ENCODE measurements at regions not wholly inside any gene's neighbourhood (a gene's known extent, or its start where the extent isn't known, plus 50 kb on each side); places are given as distances from the start of the nearest gene placed in this dataset.

GRCh38 chr2:103464831-103465230, 703.0 kb downstream of the TMEM182 start:
- no peak for TF ChIP-seq USF1 (IDR thresholded peaks at IDR 0.05)
- no peak for TF ChIP-seq TAF1 (IDR thresholded peaks at IDR 0.05; ENCODE audit: low read depth)
- no peak for TF ChIP-seq RAD21 (IDR thresholded peaks at IDR 0.05; ENCODE audit: low read depth)
- TF ChIP-seq CEBPB (IDR thresholded peaks at IDR 0.05): no peak
- no peak for TF ChIP-seq EP300 (IDR thresholded peaks at IDR 0.05; ENCODE audit: borderline replicate concordance)
- no peak for TF ChIP-seq EGR1 (IDR thresholded peaks at IDR 0.05)
- no peak for TF ChIP-seq TEAD4 (IDR thresholded peaks at IDR 0.05)
- no peak for TF ChIP-seq YY1 (IDR thresholded peaks at IDR 0.05; ENCODE audit: low read depth)
- TF ChIP-seq REST (IDR thresholded peaks at IDR 0.05; ENCODE audit: low read depth): no peak
- no peak for TF ChIP-seq FOXM1 (IDR thresholded peaks at IDR 0.05; ENCODE audit: borderline replicate concordance, low read depth)
- TF ChIP-seq, protein P1, sequence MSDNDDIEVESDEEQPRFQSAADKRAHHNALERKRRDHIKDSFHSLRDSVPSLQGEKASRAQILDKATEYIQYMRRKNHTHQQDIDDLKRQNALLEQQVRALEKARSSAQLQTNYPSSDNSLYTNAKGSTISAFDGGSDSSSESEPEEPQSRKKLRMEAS (IDR thresholded peaks at IDR 0.05): no peak
- no peak for TF ChIP-seq ZBTB7A (IDR thresholded peaks at IDR 0.05; ENCODE audit: low read depth)
- TF ChIP-seq CREB1 (IDR thresholded peaks at IDR 0.05; ENCODE audit: low read depth): no peak
- TF ChIP-seq TCF12 (IDR thresholded peaks at IDR 0.05; ENCODE audit: low read depth): no peak
- no peak for TF ChIP-seq NFIC (IDR thresholded peaks at IDR 0.05)

GRCh38 chr2:103469800-103470199, 708.0 kb downstream of the TMEM182 start:
- TF ChIP-seq, protein P1 (IDR thresholded peaks at IDR 0.05): no peak
- TF ChIP-seq CREB1 (IDR thresholded peaks at IDR 0.05; ENCODE audit: low read depth) (no peak), TEAD4 (IDR thresholded peaks at IDR 0.05) (no peak), TAF1 (IDR thresholded peaks at IDR 0.05; ENCODE audit: low read depth) (no peak), TCF12 (IDR thresholded peaks at IDR 0.05; ENCODE audit: low read depth) (no peak), EGR1 (IDR thresholded peaks at IDR 0.05) (no peak), FOXM1 (IDR thresholded peaks at IDR 0.05; ENCODE audit: borderline replicate concordance, low read depth) (no peak), YY1 (IDR thresholded peaks at IDR 0.05; ENCODE audit: low read depth) (no peak), CEBPB (IDR thresholded peaks at IDR 0.05) (no peak), USF1 (IDR thresholded peaks at IDR 0.05) (no peak), REST (IDR thresholded peaks at IDR 0.05; ENCODE audit: low read depth) (no peak), ZBTB7A (IDR thresholded peaks at IDR 0.05; ENCODE audit: low read depth) (no peak), EP300 (IDR thresholded peaks at IDR 0.05; ENCODE audit: borderline replicate concordance) (no peak), RAD21 (IDR thresholded peaks at IDR 0.05; ENCODE audit: low read depth) (no peak)

- TF ChIP-seq FOXM1 (IDR thresholded peaks at IDR 0.05; ENCODE audit: borderline replicate concordance, low read depth): no peak
- TF ChIP-seq CEBPB (IDR thresholded peaks at IDR 0.05): no peak
- TF ChIP-seq EGR1 (IDR thresholded peaks at IDR 0.05): no peak
- no peak for TF ChIP-seq ZBTB7A (IDR thresholded peaks at IDR 0.05; ENCODE audit: low read depth)
- TF ChIP-seq TCF12 (IDR thresholded peaks at IDR 0.05; ENCODE audit: low read depth): no peak
- no peak for TF ChIP-seq EP300 (IDR thresholded peaks at IDR 0.05; ENCODE audit: borderline replicate concordance)
- TF ChIP-seq CREB1 (IDR thresholded peaks at IDR 0.05; ENCODE audit: low read depth): no peak
- TF ChIP-seq USF1 (IDR thresholded peaks at IDR 0.05): no peak
- TF ChIP-seq NFIC (IDR thresholded peaks at IDR 0.05): no peak
- TF ChIP-seq, protein P1 (IDR thresholded peaks at IDR 0.05): no peak
Observed at GRCh38 chr2:103484906-103485305, 723.1 kb downstream of the TMEM182 start.

- peak; percentile 48 for TF ChIP-seq NFIC (IDR thresholded peaks at IDR 0.05)
- no peak for TF ChIP-seq EGR1 (IDR thresholded peaks at IDR 0.05)
- no peak for TF ChIP-seq TEAD4 (IDR thresholded peaks at IDR 0.05)
Observed at GRCh38 chr2:103496850-103497249, 735.0 kb downstream of the TMEM182 start.

- no peak for TF ChIP-seq USF1 (IDR thresholded peaks at IDR 0.05)
- TF ChIP-seq, protein P1 (IDR thresholded peaks at IDR 0.05): no peak
- TF ChIP-seq ZBTB7A (IDR thresholded peaks at IDR 0.05; ENCODE audit: low read depth): no peak
- TF ChIP-seq TAF1 (IDR thresholded peaks at IDR 0.05; ENCODE audit: low read depth): no peak
- TF ChIP-seq CEBPB (IDR thresholded peaks at IDR 0.05): no peak
- no peak for TF ChIP-seq TCF12 (IDR thresholded peaks at IDR 0.05; ENCODE audit: low read depth)
- TF ChIP-seq EGR1 (IDR thresholded peaks at IDR 0.05): no peak
- no peak for TF ChIP-seq FOXM1 (IDR thresholded peaks at IDR 0.05; ENCODE audit: borderline replicate concordance, low read depth)
- no peak for TF ChIP-seq NFIC (IDR thresholded peaks at IDR 0.05)
- TF ChIP-seq EP300 (IDR thresholded peaks at IDR 0.05; ENCODE audit: borderline replicate concordance): no peak
- no peak for TF ChIP-seq YY1 (IDR thresholded peaks at IDR 0.05; ENCODE audit: low read depth)
- no peak for TF ChIP-seq TEAD4 (IDR thresholded peaks at IDR 0.05)
- TF ChIP-seq RAD21 (IDR thresholded peaks at IDR 0.05; ENCODE audit: low read depth): no peak
- TF ChIP-seq REST (IDR thresholded peaks at IDR 0.05; ENCODE audit: low read depth): no peak
Observed at GRCh38 chr2:103506812-103507211, 745.0 kb downstream of the TMEM182 start.

All from Ishikawa (cell line).